Adipocyte (in vitro differentiated cells): ENCODE measurements at regions not wholly inside any gene's neighbourhood (a gene's known extent, or its start where the extent isn't known, plus 50 kb on each side); places are given as distances from the start of the nearest gene placed in this dataset.

ENCODE experiments used
- DNase-seq: peaks from one replicate; pipeline ENCODE4 v3.0.0-alpha.2; 2015; ENCODE audit warnings: low read depth
- H3K27me3 ChIP-seq: replicated peaks from 2 replicates; pipeline ENCODE4 v1.7.0; 2013; ENCODE audit warnings: mild to moderate bottlenecking, low read length, moderate library complexity; ENCODE audit not compliant: control insufficient read depth, insufficient read depth
- H3K36me3 ChIP-seq: 2 replicates; pipeline ENCODE4 v1.7.0; 2013; ENCODE audit warnings: low read length, mild to moderate bottlenecking, moderate library complexity; ENCODE audit not compliant: control insufficient read depth, insufficient read depth, severe bottlenecking
- H3K4me1 ChIP-seq: 2 replicates; pipeline ENCODE4 v1.7.0; 2013; ENCODE audit warnings: mild to moderate bottlenecking, low read length, moderate library complexity; ENCODE audit not compliant: control insufficient read depth, insufficient read depth
- H3K4me3 ChIP-seq: 2 replicates; pipeline ENCODE4 v1.7.0; 2013; ENCODE audit warnings: mild to moderate bottlenecking, low read length, moderate library complexity
- H3K9ac ChIP-seq: 2 replicates; pipeline ENCODE4 v1.7.0; 2013; ENCODE audit warnings: mild to moderate bottlenecking, low read length, moderate library complexity
- H3K9me3 ChIP-seq: 2 replicates; pipeline ENCODE4 v1.7.0; 2013; ENCODE audit warnings: mild to moderate bottlenecking, low read length, moderate library complexity; ENCODE audit not compliant: control insufficient read depth

- peaks cover 6% of the 10 kb centered on the region for H3K27me3 ChIP-seq
- H3K36me3 ChIP-seq, result no peaks in the 10 kb centered on the region
- DNase-seq, result no peak
- H3K4me3 ChIP-seq, result no peak overlapping the region
- H3K9me3 ChIP-seq, result no peaks in the 10 kb centered on the region
- no peak overlapping the region for H3K9ac ChIP-seq
- peaks cover 12% of the 10 kb centered on the region for H3K4me1 ChIP-seq
Observed at GRCh38 chr2:234816491-234816890, 135.3 kb upstream of the SH3BP4 start.

- Histone ChIP-seq H3K9me3 (no peaks in the 10 kb centered on the region), H3K27me3 (peaks cover 9% of the 10 kb centered on the region), H3K36me3 (no peaks in the 10 kb centered on the region), H3K4me3 (no peak overlapping the region), H3K9ac (no peak overlapping the region), H3K4me1 (peaks cover 12% of the 10 kb centered on the region)
- DNase-seq, result no peak
Observed at GRCh38 chr2:234816056-234816455, 135.8 kb upstream of the SH3BP4 start.

DNA sequence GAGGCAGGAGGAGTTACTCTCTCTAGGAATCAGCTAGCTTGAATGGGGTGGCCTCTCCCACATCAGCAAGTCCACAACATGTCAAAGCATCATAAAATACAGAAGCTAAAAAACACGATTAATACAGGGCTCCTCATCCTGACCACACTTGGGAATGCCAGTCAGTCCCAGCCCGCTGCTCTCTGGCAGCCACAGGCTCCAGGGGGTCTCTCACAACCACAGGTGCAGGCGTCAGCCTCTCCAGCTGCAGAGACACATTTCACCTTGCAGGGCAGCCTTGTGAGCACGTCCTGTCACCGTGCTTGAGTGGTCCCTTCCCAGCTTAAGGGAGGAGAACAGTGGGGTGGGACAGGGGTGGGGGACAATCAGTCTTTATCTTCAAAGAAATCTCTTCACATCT lies 137.4 kb upstream of the SH3BP4 start:
- Histone ChIP-seq H3K9me3 (no peaks in the 10 kb centered on the region), H3K4me3 (no peak overlapping the region), H3K4me1 (peaks cover 12% of the 10 kb centered on the region), H3K36me3 (no peaks in the 10 kb centered on the region), H3K9ac (no peak overlapping the region), H3K27me3 (peaks cover 21% of the 10 kb centered on the region)
- DNase-seq, result no peak

DNA sequence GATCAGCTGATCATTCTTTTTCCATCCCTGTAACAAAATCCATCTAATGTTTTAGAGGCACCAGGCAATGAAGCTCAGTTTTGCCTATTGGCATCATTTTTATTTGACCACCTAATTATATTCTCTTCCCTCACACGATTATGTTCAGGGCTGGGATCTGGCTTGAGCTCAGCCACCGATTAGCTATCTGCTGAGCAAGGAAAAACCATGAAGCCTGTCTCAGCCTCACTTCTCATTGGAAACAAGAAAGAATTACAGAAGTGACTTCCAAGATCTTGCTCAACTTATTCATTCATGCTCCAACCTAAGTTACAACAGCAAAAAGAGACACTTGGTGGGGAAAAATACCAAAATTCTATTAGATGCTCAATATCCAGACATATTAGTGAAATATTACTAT lies 139.0 kb upstream of the SH3BP4 start:
- Histone ChIP-seq H3K4me3 (no peak overlapping the region), H3K9me3 (no peaks in the 10 kb centered on the region), H3K27me3 (peaks cover 28% of the 10 kb centered on the region), H3K9ac (no peak overlapping the region), H3K36me3 (no peaks in the 10 kb centered on the region), H3K4me1 (peaks cover 12% of the 10 kb centered on the region)
- DNase-seq, result no peak

- Histone ChIP-seq H3K9ac (no peak overlapping the region), H3K9me3 (peaks cover 8% of the 10 kb centered on the region), H3K4me3 (no peak overlapping the region), H3K36me3 (no peaks in the 10 kb centered on the region), H3K4me1 (peaks cover 7% of the 10 kb centered on the region), H3K27me3 (peaks cover 25% of the 10 kb centered on the region)
- peak; percentile 38 for DNase-seq
Observed at GRCh38 chr2:234808907-234809306, 142.9 kb upstream of the SH3BP4 start.

DNA sequence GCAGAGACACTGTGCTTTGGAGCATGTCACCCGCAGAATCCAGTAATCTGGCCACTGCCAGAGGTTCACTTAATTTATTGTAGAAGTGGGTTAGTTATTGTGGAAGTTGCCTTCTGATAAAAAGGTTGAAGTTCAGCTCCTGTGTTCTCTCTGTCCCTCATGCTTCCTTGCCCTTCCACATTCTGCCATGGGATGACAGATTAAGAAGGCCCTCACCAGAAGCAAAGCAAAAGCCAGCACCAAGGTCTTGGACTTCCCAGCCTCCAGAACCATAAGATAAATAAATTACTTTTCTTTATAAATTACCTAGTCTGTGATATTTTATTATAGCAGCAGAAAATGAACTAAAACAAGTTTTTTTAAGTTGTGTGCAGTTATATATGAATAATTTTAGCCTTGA lies 145.0 kb upstream of the SH3BP4 start:
- H3K27me3 ChIP-seq, result peaks cover 25% of the 10 kb centered on the region
- DNase-seq, result no peak
- H3K36me3 ChIP-seq, result no peaks in the 10 kb centered on the region
- H3K4me3 ChIP-seq, result no peak overlapping the region
- H3K9ac ChIP-seq, result no peak overlapping the region
- peaks cover 12% of the 10 kb centered on the region for H3K9me3 ChIP-seq
- no peaks in the 10 kb centered on the region for H3K4me1 ChIP-seq

DNA sequence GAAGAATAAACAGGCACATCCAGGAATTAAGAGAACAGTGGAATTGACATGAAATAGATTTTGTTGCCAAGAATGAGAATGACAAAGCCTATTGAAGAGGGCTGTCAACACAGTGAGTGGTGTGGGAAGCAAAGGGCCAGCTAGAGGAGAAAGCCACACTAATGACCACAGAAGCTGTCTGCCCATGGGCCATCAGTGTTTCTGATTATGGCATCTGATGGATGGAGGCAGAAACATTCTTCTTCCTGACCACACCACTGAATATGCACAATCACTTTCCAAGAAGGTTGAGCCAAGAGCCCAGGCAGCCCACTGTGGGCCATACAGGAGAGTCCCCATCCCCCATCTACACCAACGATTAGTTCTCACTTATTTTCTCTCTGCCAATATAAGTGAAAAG lies 146.0 kb upstream of the SH3BP4 start:
- H3K36me3 ChIP-seq, result no peaks in the 10 kb centered on the region
- no peak overlapping the region for H3K4me3 ChIP-seq
- peaks cover 12% of the 10 kb centered on the region for H3K9me3 ChIP-seq
- H3K9ac ChIP-seq, result no peak overlapping the region
- no peaks in the 10 kb centered on the region for H3K4me1 ChIP-seq
- peaks cover 17% of the 10 kb centered on the region for H3K27me3 ChIP-seq
- no peak for DNase-seq

DNA sequence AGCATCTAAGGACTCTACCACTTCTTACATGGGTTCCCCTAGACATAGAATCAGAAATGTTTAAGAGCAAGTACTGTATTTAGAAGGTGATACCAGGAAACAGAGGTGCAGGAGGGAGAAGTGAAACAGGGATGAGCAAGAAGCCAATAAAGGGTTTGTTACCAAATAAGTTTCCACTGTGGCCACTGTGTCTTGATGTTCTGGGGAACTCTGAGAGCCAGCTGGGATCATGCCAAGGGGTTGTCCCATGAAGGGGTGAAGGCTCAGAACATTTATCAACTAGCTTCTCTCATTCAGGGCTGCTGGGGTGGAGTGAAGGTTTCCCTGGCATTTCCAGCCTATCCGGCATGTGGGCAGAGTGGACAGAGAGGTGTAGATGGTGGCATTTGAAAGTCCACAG lies 147.1 kb upstream of the SH3BP4 start:
- Histone ChIP-seq H3K9ac (no peak overlapping the region), H3K4me1 (no peaks in the 10 kb centered on the region), H3K36me3 (no peaks in the 10 kb centered on the region), H3K9me3 (peaks cover 12% of the 10 kb centered on the region), H3K4me3 (no peak overlapping the region), H3K27me3 (peaks cover 9% of the 10 kb centered on the region)
- DNase-seq, result no peak

- Histone ChIP-seq H3K4me1 (no peaks in the 10 kb centered on the region), H3K9me3 (peaks cover 12% of the 10 kb centered on the region), H3K4me3 (no peak overlapping the region), H3K36me3 (no peaks in the 10 kb centered on the region), H3K27me3 (peaks cover 3% of the 10 kb centered on the region), H3K9ac (no peak overlapping the region)
- no peak for DNase-seq
Observed at GRCh38 chr2:234802845-234803171, 149.0 kb upstream of the SH3BP4 start.

- peaks cover 12% of the 10 kb centered on the region for H3K9me3 ChIP-seq
- H3K4me3 ChIP-seq, result no peak overlapping the region
- no peaks in the 10 kb centered on the region for H3K4me1 ChIP-seq
- H3K27me3 ChIP-seq, result peaks cover 3% of the 10 kb centered on the region
- H3K9ac ChIP-seq, result no peak overlapping the region
- no peaks in the 10 kb centered on the region for H3K36me3 ChIP-seq
- DNase-seq, result no peak
Observed at GRCh38 chr2:234802071-234802844, 149.6 kb upstream of the SH3BP4 start.

- Histone ChIP-seq H3K36me3 (no peaks in the 10 kb centered on the region), H3K27me3 (peaks cover 3% of the 10 kb centered on the region), H3K4me1 (peaks cover 19% of the 10 kb centered on the region), H3K9me3 (no peaks in the 10 kb centered on the region), H3K9ac (no peak overlapping the region), H3K4me3 (no peak overlapping the region)
- DNase-seq, result no peak
Observed at GRCh38 chr2:234797566-234798250, 154.1 kb upstream of the SH3BP4 start.
